ENCODE measurements at regions not wholly inside any gene's neighbourhood (a gene's known extent, or its start where the extent isn't known, plus 50 kb on each side); places are given as distances from the start of the nearest gene placed in this dataset.

GRCh38 chr17:77598241-77598620, 360.3 kb upstream of the TNRC6C start:
- TF ChIP-seq GABPA (IDR thresholded peaks at IDR 0.05; ENCODE audit: low read depth, low read length) (no peak), GABPA (CRISPR knock-in tag; IDR thresholded peaks at IDR 0.05; ENCODE audit: low read depth) (no peak), RNF219 (CRISPR knock-in tag; IDR thresholded peaks at IDR 0.05) (no peak), TAF1 (CRISPR knock-in tag; IDR thresholded peaks at IDR 0.05) (no peak), ZNF580 (CRISPR knock-in tag; IDR thresholded peaks at IDR 0.05; ENCODE audit: borderline replicate concordance, low read depth) (no peak), POLR2AphosphoS5 (IDR thresholded peaks at IDR 0.05; ENCODE audit: low read depth, low read length) (no peak), JUND (CRISPR knock-in tag; IDR thresholded peaks at IDR 0.05) (no peak), POLR2AphosphoS2 (IDR thresholded peaks at IDR 0.05; ENCODE audit: low read depth, low read length) (no peak), ATF3 (CRISPR knock-in tag; IDR thresholded peaks at IDR 0.05) (no peak), PBX2 (CRISPR knock-in tag; IDR thresholded peaks at IDR 0.05) (no peak), JUNB (CRISPR knock-in tag; IDR thresholded peaks at IDR 0.05; ENCODE audit: borderline replicate concordance) (no peak), DZIP1 (CRISPR knock-in tag; IDR thresholded peaks at IDR 0.05) (no peak)

Data from HepG2 (cell line).